ENCODE measurements at regions not wholly inside any gene's neighbourhood (a gene's known extent, or its start where the extent isn't known, plus 50 kb on each side); places are given as distances from the start of the nearest gene placed in this dataset.
"Not testable (repeated sequence)": the region's sequence is repeated elsewhere in the genome, so short reads cannot be mapped to it uniquely, and the experiment has no call there.

DNA sequence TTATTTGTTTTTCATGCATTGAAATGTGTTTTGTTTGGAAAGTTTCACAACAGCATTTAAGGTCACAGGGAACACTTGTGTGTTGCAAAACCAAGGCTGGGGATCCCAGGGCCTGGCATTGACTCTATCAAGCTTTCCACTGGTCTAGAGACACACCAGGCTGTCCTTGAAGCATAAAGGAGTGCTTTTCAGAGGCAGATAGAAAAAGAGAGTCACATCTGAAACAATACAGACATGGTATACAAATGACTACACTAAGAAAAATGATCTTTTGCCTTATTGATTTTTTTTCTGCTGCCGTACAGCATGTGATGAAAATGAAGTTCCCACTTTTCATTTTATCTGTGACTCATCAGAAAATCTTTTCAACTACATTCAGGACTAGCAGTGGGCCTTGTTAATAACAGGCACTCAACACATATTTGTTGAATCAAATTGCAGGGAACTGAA is 61.9 kb upstream of the ZCCHC2 start:
- Histone ChIP-seq H3K27ac (replicated peaks) (peak overlapping the region; percentile 45), H3K9me3 (replicated peaks) (no peaks in the 10 kb centered on the region), H3K4me1 (peaks cover 21% of the 10 kb centered on the region), H3K4me3 (no peak overlapping the region), H3K36me3 (no peaks in the 10 kb centered on the region), H3K27me3 (ENCODE audit: low read depth) (no peaks in the 10 kb centered on the region)
- no peak for DNase-seq
- TF ChIP-seq, protein P1, sequence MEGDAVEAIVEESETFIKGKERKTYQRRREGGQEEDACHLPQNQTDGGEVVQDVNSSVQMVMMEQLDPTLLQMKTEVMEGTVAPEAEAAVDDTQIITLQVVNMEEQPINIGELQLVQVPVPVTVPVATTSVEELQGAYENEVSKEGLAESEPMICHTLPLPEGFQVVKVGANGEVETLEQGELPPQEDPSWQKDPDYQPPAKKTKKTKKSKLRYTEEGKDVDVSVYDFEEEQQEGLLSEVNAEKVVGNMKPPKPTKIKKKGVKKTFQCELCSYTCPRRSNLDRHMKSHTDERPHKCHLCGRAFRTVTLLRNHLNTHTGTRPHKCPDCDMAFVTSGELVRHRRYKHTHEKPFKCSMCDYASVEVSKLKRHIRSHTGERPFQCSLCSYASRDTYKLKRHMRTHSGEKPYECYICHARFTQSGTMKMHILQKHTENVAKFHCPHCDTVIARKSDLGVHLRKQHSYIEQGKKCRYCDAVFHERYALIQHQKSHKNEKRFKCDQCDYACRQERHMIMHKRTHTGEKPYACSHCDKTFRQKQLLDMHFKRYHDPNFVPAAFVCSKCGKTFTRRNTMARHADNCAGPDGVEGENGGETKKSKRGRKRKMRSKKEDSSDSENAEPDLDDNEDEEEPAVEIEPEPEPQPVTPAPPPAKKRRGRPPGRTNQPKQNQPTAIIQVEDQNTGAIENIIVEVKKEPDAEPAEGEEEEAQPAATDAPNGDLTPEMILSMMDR (IDR thresholded peaks at IDR 0.05; ENCODE audit: borderline replicate concordance) = no peak
- intact Hi-C loops (cut with micrococcal nuclease) = no loop called here

DNA sequence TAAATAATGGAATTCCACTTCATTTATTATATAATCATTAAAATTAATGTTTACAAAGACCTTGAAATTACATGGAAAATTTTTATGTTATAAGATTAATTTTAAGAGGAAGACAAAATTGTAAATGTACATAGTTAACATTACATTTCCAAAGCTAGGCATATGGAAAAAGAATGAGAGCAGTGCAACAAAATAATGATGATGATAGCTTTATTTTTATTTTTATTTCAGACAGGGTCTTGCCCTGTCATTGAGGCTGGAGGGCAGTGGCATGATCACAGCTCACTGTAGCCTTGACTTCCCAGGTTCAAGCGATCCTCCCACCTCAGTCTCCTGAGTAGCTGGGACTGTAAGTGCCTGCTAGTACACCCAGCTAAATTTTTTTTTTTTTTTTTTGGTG is 61.2 kb upstream of the ZCCHC2 start:
- Histone ChIP-seq H3K27ac (replicated peaks) (no peak overlapping the region), H3K27me3 (ENCODE audit: low read depth) (no peaks in the 10 kb centered on the region), H3K36me3 (no peaks in the 10 kb centered on the region), H3K4me1 (peaks cover 21% of the 10 kb centered on the region), H3K9me3 (replicated peaks) (no peaks in the 10 kb centered on the region), H3K4me3 (no peak overlapping the region)
- no peak for DNase-seq
- intact Hi-C loops (cut with micrococcal nuclease) = no loop called here
- TF ChIP-seq, protein P1 (IDR thresholded peaks at IDR 0.05; ENCODE audit: borderline replicate concordance) = no peak

DNA sequence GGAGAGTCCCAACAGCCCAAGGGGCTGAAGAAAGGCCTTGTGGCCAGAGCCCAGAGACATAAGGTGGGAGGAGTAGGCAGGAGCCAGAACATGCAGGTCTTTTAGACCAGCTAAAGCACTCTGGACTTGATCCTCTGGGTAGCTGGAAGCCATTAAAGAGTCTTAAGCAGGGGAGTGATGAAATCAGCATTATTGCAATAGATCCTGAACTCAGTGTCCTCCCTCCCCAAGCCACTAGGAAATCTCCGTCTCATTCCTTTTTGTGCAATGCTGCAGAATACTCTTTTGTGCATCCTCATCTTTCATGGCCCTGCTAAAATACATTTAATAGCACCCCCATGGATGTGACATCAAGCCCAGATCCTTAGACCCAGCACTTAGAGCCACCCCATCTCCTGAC is 58.6 kb upstream of the ZCCHC2 start:
- Histone ChIP-seq H3K9me3 (replicated peaks) (peaks cover 9% of the 10 kb centered on the region), H3K36me3 (no peaks in the 10 kb centered on the region), H3K27ac (replicated peaks) (no peak overlapping the region), H3K4me3 (no peak overlapping the region), H3K27me3 (ENCODE audit: low read depth) (no peaks in the 10 kb centered on the region), H3K4me1 (peaks cover 11% of the 10 kb centered on the region)
- intact Hi-C loops (cut with micrococcal nuclease) = no loop called here
- DNase-seq = no peak
- TF ChIP-seq, protein P1 (IDR thresholded peaks at IDR 0.05; ENCODE audit: borderline replicate concordance) = no peak

DNA sequence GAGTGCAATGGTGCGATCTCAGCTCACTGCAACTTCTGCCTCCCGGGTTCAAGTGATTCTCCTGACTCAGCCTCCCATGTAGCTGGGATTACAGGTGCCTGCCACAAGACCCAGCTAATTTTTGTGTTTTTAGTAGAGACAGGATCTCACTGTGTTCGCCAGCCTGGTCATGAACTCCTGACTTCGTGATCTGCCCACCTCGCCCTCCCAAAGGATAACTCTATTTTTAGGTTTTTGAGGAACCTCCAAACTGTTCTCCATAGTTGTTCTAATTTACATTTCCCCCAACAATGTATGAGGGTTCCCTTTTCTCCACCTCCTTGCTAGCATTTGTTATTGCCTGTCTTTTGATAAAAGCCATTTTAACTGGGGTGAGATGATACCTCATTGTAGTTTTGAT is 53.7 kb upstream of the ZCCHC2 start:
- DNase-seq; H3K4me1 ChIP-seq; H3K27ac ChIP-seq (replicated peaks); H3K27me3 ChIP-seq (ENCODE audit: low read depth); intact Hi-C loops (cut with micrococcal nuclease); H3K4me3 ChIP-seq; H3K36me3 ChIP-seq: not testable (repeated sequence)
- peaks cover 55% of the 10 kb centered on the region for H3K9me3 ChIP-seq (replicated peaks)
